HCT116 (cell line): ENCODE measurements at regions not wholly inside any gene's neighbourhood (a gene's known extent, or its start where the extent isn't known, plus 50 kb on each side); places are given as distances from the start of the nearest gene placed in this dataset.

Experiments used
- ATAC-seq: fragments of 200-7000 bp; cut with Tn5 transposase; 2 replicates; pipeline ENCODE4 v1.9.1; 2020; ENCODE audit warnings: mild to moderate bottlenecking, moderate library complexity
- BruUV-seq: library from RNA; stranded (reverse); fragments of 400-500 nt; replicated peaks from 2 replicates; lab custom pipeline; 2021; lab: Mats Ljungman, UMichigan
- CTCF ChIA-PET: fragments of 300-600 bp; sonication (Branson Sonifier 250); formaldehyde crosslinking; loops from one replicate; lab custom pipeline; 2021; ENCODE audit warnings: antibody characterized with exemption; lab: Charles Lee
- POLR2A ChIA-PET: fragments of 300-600, 350-600 bp; sonication (Branson Sonifier 250); formaldehyde crosslinking; loops from one replicate; lab custom pipeline; 2021; ENCODE audit warnings: antibody characterized with exemption; lab: Charles Lee
- RAD21 ChIA-PET, 2 experiments: fragments of 300-600 bp; sonication (Branson Sonifier 250); formaldehyde crosslinking; loops; one replicate each; lab custom pipeline; 2023; ENCODE audit warnings: low total read pairs in 2 of 2; ENCODE audit not compliant: uncharacterized antibody in 2 of 2, unreplicated experiment in 2 of 2, low non-redundant PET in 1 of 2; lab: Charles Lee
- DNase-seq: peaks from one replicate; pipeline ENCODE4 v3.0.0-alpha.2; 2010; ENCODE audit warnings: low read depth, low spot score
- H2AFZ ChIP-seq: fragments of 200-600 bp; shearing (Covaris generic), sonication (generic); 2 replicates; pipeline ENCODE4 v1.6.1; 2017; ENCODE audit warnings: low read depth, mixed run types, mixed read lengths, antibody characterized with exemption, low read length; ENCODE audit not compliant: poor library complexity, severe bottlenecking
- H3K27ac ChIP-seq: 2 replicates; pipeline ENCODE4 v1.5.1; 2012; ENCODE audit warnings: low read depth, low read length
- H3K27me3 ChIP-seq: fragments of 200-600 bp; sonication (generic); 2 replicates; pipeline ENCODE4 v1.6.1; 2016; ENCODE audit warnings: mixed run types, low read length, mixed read lengths; ENCODE audit not compliant: insufficient read depth
- H3K36me3 ChIP-seq, 2 experiments: fragments of 200-500 bp in 1 of 2; fragments of 200-600 bp in 1 of 2; sonication (Bioruptor generic) in 1 of 2; sonication (generic) in 1 of 2; 2 replicates each; pipeline versions ENCODE4 v1.5.1 to v1.6.1; 2014 to 2016; ENCODE audit warnings: low read length in 2 of 2, inconsistent platforms in 1 of 2, mixed read lengths in 1 of 2, mixed run types in 1 of 2; ENCODE audit not compliant: insufficient read depth in 2 of 2, control insufficient read depth in 1 of 2
- H3K4me1 ChIP-seq, 2 experiments: fragments of 200-600 bp in 1 of 2; sonication (generic) in 1 of 2; 2 replicates each; pipeline versions ENCODE4 v1.5.1 to v1.6.1; 2012 to 2017; ENCODE audit warnings: low read length in 2 of 2, inconsistent platforms in 1 of 2, mild to moderate bottlenecking in 1 of 2, mixed read lengths in 1 of 2, mixed run types in 1 of 2, moderate library complexity in 1 of 2; ENCODE audit not compliant: insufficient read depth in 2 of 2, control insufficient read depth in 1 of 2
- H3K4me2 ChIP-seq: fragments of 200-600 bp; sonication (generic); 2 replicates; pipeline ENCODE4 v1.6.1; 2017; ENCODE audit warnings: mixed run types, low read length, mixed read lengths
- H3K4me3 ChIP-seq, 2 experiments: fragments of 200-600 bp in 1 of 2; sonication (generic) in 1 of 2; replicated peaks in 1 of 2; 2 replicates each; pipeline ENCODE4 v1.5.1; 2011 to 2016; ENCODE audit warnings: low read length in 2 of 2, control low read depth in 1 of 2, low read depth in 1 of 2, mild to moderate bottlenecking in 1 of 2, mixed read lengths in 1 of 2, mixed run types in 1 of 2
- H3K79me2 ChIP-seq: fragments of 200-600 bp; sonication (generic); 2 replicates; pipeline ENCODE4 v1.6.1; 2017; ENCODE audit warnings: mild to moderate bottlenecking, mixed run types, low read length, moderate library complexity, mixed read lengths; ENCODE audit not compliant: insufficient read depth
- H3K9ac ChIP-seq: fragments of 200-600 bp; sonication (generic); 2 replicates; pipeline ENCODE4 v1.6.1; 2016; ENCODE audit warnings: low read length, mixed read lengths
- H3K9me2 ChIP-seq: fragments of 200-600 bp; sonication (generic), shearing (Covaris generic); 2 replicates; pipeline ENCODE4 v1.6.1; 2017; ENCODE audit warnings: mixed run types, mild to moderate bottlenecking, moderate library complexity; ENCODE audit not compliant: insufficient read depth
- H3K9me3 ChIP-seq, 2 experiments: fragments of 200-500 bp in 1 of 2; fragments of 200-600 bp in 1 of 2; sonication (Bioruptor generic) in 1 of 2; sonication (generic) in 1 of 2; 2 replicates each; pipeline ENCODE4 v1.6.1; 2014 to 2017; ENCODE audit warnings: low read length in 2 of 2, mixed read lengths in 2 of 2, inconsistent platforms in 1 of 2, low read depth in 1 of 2, mild to moderate bottlenecking in 1 of 2, mixed run types in 1 of 2, moderate library complexity in 1 of 2; ENCODE audit not compliant: control insufficient read depth in 1 of 2, insufficient read depth in 1 of 2
- H4K20me1 ChIP-seq: fragments of 200-600 bp; sonication (generic), shearing (Covaris generic); 2 replicates; pipeline ENCODE4 v1.6.1; 2017; ENCODE audit warnings: mixed run types, mild to moderate bottlenecking, moderate library complexity; ENCODE audit not compliant: insufficient read depth
- CEBPB ChIP-seq: IDR thresholded peaks from 2 replicates; pipeline ENCODE4 v1.6.1; 2012; ENCODE audit warnings: low read depth
- EGR1 ChIP-seq: IDR thresholded peaks from 2 replicates; pipeline ENCODE4 v1.6.1; 2012; ENCODE audit warnings: low read depth
- EZH2 ChIP-seq: fragments of 200-600 bp; sonication (generic); IDR thresholded peaks from 2 replicates; pipeline ENCODE4 v1.6.1; 2017; ENCODE audit warnings: antibody characterized with exemption, mixed run types
- MAX ChIP-seq: IDR thresholded peaks from 2 replicates; pipeline ENCODE4 v1.6.1; 2012
- POLR2A ChIP-seq: IDR thresholded peaks from 2 replicates; pipeline ENCODE4 v1.7.0; 2011; ENCODE audit warnings: borderline replicate concordance; ENCODE audit not compliant: insufficient read depth, insufficient read length; ENCODE audit errors: extremely low read depth
- SIN3A ChIP-seq: IDR thresholded peaks from 2 replicates; pipeline ENCODE4 v1.6.1; 2012; ENCODE audit warnings: low read depth
- SP1 ChIP-seq: IDR thresholded peaks from 2 replicates; pipeline ENCODE4 v1.6.1; 2012; ENCODE audit warnings: low read depth
- TCF7L2 ChIP-seq: IDR thresholded peaks from 2 replicates; pipeline ENCODE4 v1.7.0; 2011; ENCODE audit warnings: borderline replicate concordance, inconsistent platforms; ENCODE audit not compliant: insufficient read depth, insufficient read length; ENCODE audit errors: extremely low read depth
- YY1 ChIP-seq: IDR thresholded peaks from 2 replicates; pipeline ENCODE4 v1.6.1; 2011; ENCODE audit warnings: low read length, low read depth, moderate library complexity, mild to moderate bottlenecking; ENCODE audit not compliant: insufficient replicate concordance; ENCODE audit errors: extremely low read depth
- ZBTB33 ChIP-seq: IDR thresholded peaks from 2 replicates; pipeline ENCODE4 v1.6.1; 2011; ENCODE audit warnings: mild to moderate bottlenecking, low read length, moderate library complexity; ENCODE audit not compliant: insufficient replicate concordance; ENCODE audit errors: extremely low read depth
- ZNF274 ChIP-seq: fragments of 200-500 bp; sonication (Bioruptor generic); IDR thresholded peaks from 2 replicates; pipeline ENCODE4 v1.6.1; 2014; ENCODE audit warnings: mild to moderate bottlenecking, low read depth, low read length, inconsistent platforms
- intact Hi-C: fragments of 100-400 bp; cut with micrococcal nuclease; formaldehyde crosslinking; loops from 2 replicates; pipeline ENCODE4 v1.10.0; 2022

- H3K9ac ChIP-seq, result no peak overlapping the region
- POLR2A ChIA-PET, result no interaction called here
- BruUV-seq, result no TSS peak
- H2AFZ ChIP-seq, result no peak overlapping the region
- H3K4me3 ChIP-seq, result no peak overlapping the region
- H3K27me3 ChIP-seq, result no peaks in the 10 kb centered on the region
- H4K20me1 ChIP-seq, result no peaks in the 10 kb centered on the region
- TF ChIP-seq EGR1, result no peak
- TF ChIP-seq TCF7L2, result no peak
- TF ChIP-seq ZNF274, result no peak
- TF ChIP-seq SIN3A, result no peak
- no peak for TF ChIP-seq EZH2
- TF ChIP-seq POLR2A, result no peak
- TF ChIP-seq MAX, result no peak
- no peak for TF ChIP-seq YY1
- TF ChIP-seq SP1, result no peak
- no peak for TF ChIP-seq CEBPB
- no peak for TF ChIP-seq ZBTB33
- no peaks in the 10 kb centered on the region; a peak in 1 of 4 replicates for H3K9me3 ChIP-seq
- DNase-seq, result no peak
- no peaks in the 10 kb centered on the region for H3K9me2 ChIP-seq
- H3K4me1 ChIP-seq, result no peaks in the 10 kb centered on the region
- H3K4me2 ChIP-seq, result no peak overlapping the region
- H3K36me3 ChIP-seq, result no peaks in the 10 kb centered on the region
- H3K79me2 ChIP-seq, result no peaks in the 10 kb centered on the region
- intact Hi-C loops, result no loop called here
- RAD21 ChIA-PET, result no interaction called here
- ATAC-seq, result no peak
- H3K27ac ChIP-seq, result no peak overlapping the region
- CTCF ChIA-PET, result no interaction called here
Measured at GRCh38 chr3:117139681-117140080, 430.1 kb downstream of the TUSC7 start.
